ENCODE measurements at regions not wholly inside any gene's neighbourhood (a gene's known extent, or its start where the extent isn't known, plus 50 kb on each side); places are given as distances from the start of the nearest gene placed in this dataset.

DNA sequence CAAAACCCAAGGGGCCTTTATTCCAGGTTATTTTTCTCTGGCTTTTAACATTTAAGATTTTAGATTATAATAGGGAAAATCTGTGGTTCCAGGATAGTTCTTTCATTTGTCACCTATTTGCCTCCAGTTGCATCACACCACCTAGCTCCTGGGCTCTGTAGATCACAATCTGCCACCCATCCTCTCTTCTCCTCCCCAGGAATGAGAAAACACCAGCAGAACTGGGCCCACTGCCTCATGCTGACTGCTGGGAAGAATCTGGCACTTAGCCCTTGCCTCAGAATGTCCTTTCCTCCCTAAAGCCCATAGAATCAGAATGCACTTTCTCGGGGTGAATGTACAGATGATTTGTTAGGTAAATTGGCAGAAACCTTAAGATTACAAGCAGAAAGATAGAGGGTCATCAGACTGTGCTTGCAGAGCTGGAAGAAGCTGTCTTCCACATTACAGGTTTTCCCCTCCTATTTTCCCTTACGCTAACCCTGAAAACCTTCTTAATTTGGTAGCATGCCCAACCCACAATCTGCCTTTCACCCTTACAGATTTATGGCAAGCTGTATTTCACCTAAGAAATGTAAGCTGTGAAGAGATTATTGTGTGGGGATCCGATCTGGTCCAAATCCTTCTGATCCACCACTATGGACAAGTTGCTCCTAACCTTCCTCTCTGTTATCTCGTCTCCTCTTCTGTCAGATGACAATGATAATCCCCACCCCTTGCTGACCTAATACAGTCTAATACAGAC lies 72.6 kb downstream of the LRRC30 start:
- Histone ChIP-seq H3K14ac (ENCODE audit: insufficient read depth, low read length) (no peak overlapping the region), H4K5ac (ENCODE audit: insufficient read length, low read depth, low read length) (no peak overlapping the region), H3T11ph (ENCODE audit: low read length) (no peak overlapping the region), H2AFZ (ENCODE audit: low read length) (no peak overlapping the region), H3K23me2 (ENCODE audit: insufficient read length, low read depth, low read length, poor library complexity, severe bottlenecking) (no peaks in the 10 kb centered on the region), H3K18ac (ENCODE audit: insufficient read length, low read depth, low read length) (no peak overlapping the region), H3K79me2 (ENCODE audit: insufficient read depth, low read length) (no peaks in the 10 kb centered on the region), H3K27ac (ENCODE audit: insufficient read length, low read depth, low read length) (no peak overlapping the region), H3K4ac (ENCODE audit: low read depth, low read length) (no peak overlapping the region), H4K8ac (replicated peaks; ENCODE audit: insufficient read length, low read depth, low read length) (no peak overlapping the region), H3K9ac (ENCODE audit: extremely low read depth, insufficient read length, low read length) (no peak overlapping the region), H3K27me3 (ENCODE audit: insufficient read depth, low read length) (no peaks in the 10 kb centered on the region), H2BK20ac (ENCODE audit: low read depth, low read length, poor library complexity, severe bottlenecking) (no peak overlapping the region), H2AK5ac (ENCODE audit: insufficient read length, low read length) (no peak overlapping the region), H3K4me2 (ENCODE audit: insufficient read depth, insufficient read length, low read length) (no peak overlapping the region), H3K23ac (ENCODE audit: insufficient read length, low read depth, low read length) (no peak overlapping the region), H4K20me1 (ENCODE audit: control insufficient read depth, insufficient read depth, insufficient read length) (no peaks in the 10 kb centered on the region), H3K9me3 (ENCODE audit: control insufficient read depth, low read depth, low read length) (no peaks in the 10 kb centered on the region), H2BK15ac (ENCODE audit: low read depth, low read length) (no peak overlapping the region), H2BK12ac (ENCODE audit: insufficient read length, low read depth, low read length) (no peak overlapping the region), H4K91ac (ENCODE audit: insufficient read length, low read depth, low read length) (no peak overlapping the region), H3K79me1 (ENCODE audit: insufficient read depth, low read depth, low read length, poor library complexity, severe bottlenecking) (no peaks in the 10 kb centered on the region), H2BK120ac (ENCODE audit: low read depth, low read length, poor library complexity, severe bottlenecking) (no peak overlapping the region), H3K4me1 (ENCODE audit: insufficient read depth, low read length) (no peaks in the 10 kb centered on the region), H3K56ac (ENCODE audit: insufficient read length, low read depth, low read length) (no peak overlapping the region), H2BK5ac (ENCODE audit: insufficient read length, low read length) (no peak overlapping the region)
- TF ChIP-seq, protein P1, sequence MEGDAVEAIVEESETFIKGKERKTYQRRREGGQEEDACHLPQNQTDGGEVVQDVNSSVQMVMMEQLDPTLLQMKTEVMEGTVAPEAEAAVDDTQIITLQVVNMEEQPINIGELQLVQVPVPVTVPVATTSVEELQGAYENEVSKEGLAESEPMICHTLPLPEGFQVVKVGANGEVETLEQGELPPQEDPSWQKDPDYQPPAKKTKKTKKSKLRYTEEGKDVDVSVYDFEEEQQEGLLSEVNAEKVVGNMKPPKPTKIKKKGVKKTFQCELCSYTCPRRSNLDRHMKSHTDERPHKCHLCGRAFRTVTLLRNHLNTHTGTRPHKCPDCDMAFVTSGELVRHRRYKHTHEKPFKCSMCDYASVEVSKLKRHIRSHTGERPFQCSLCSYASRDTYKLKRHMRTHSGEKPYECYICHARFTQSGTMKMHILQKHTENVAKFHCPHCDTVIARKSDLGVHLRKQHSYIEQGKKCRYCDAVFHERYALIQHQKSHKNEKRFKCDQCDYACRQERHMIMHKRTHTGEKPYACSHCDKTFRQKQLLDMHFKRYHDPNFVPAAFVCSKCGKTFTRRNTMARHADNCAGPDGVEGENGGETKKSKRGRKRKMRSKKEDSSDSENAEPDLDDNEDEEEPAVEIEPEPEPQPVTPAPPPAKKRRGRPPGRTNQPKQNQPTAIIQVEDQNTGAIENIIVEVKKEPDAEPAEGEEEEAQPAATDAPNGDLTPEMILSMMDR (conservative IDR thresholded peaks at IDR 0.05): no peak
- Mint-ChIP-seq H3K27ac (peak overlapping the region in 1 of 3 experiments; percentile 37; a peak in 1 of 7 replicates), H3K4me1 (no peaks in the 10 kb centered on the region), H3K36me3 (ENCODE audit: insufficient read depth in 1 of 3, low read depth in 3 of 3) (peaks cover 2 to 14% (median 3%) of the 10 kb centered on the region in 3 experiments), H3K9me3 (peaks cover 21 to 27% of the 10 kb centered on the region in 2 experiments), H3K27me3 (ENCODE audit: low read depth) (no peaks in the 10 kb centered on the region; the same call in 1 of the 2 replicates), H3K4me3 (no peak overlapping the region)
- no CpG with 5 or more reads among the region's 4 CpGs for WGBS (ENCODE audit: extremely low coverage, insufficient read length, low lambda C conversion rate)
- DNase-seq: no peak

Data from H9 (cell line).